GM23248 (cell line): ENCODE measurements at regions not wholly inside any gene's neighbourhood (a gene's known extent, or its start where the extent isn't known, plus 50 kb on each side); places are given as distances from the start of the nearest gene placed in this dataset.

Experiments used
- DNase-seq: peaks from one replicate; pipeline ENCODE4 v3.0.0-alpha.2; 2015
- H2AFZ ChIP-seq: fragments of 200-600 bp; sonication (generic); 2 replicates; pipeline ENCODE4 v1.6.1; 2016; ENCODE audit warnings: antibody characterized with exemption
- H3F3A ChIP-seq: fragments of 200-600 bp; sonication (generic); 2 replicates; pipeline ENCODE4 v1.6.1; 2016; ENCODE audit warnings: mild to moderate bottlenecking, antibody characterized with exemption, mixed run types; ENCODE audit not compliant: insufficient read depth
- H3K27ac ChIP-seq: fragments of 200-600 bp; sonication (generic); 2 replicates; pipeline ENCODE4 v1.5.1; 2016; ENCODE audit warnings: mild to moderate bottlenecking
- H3K27me3 ChIP-seq: fragments of 200-600 bp; sonication (generic); replicated peaks from 2 replicates; pipeline ENCODE4 v1.6.1; 2016; ENCODE audit warnings: mild to moderate bottlenecking; ENCODE audit not compliant: insufficient read depth
- H3K36me3 ChIP-seq: fragments of 200-600 bp; sonication (generic); 2 replicates; pipeline ENCODE4 v1.6.1; 2016; ENCODE audit warnings: low read depth, mild to moderate bottlenecking
- H3K4me1 ChIP-seq: fragments of 200-600 bp; sonication (generic); 2 replicates; pipeline ENCODE4 v1.6.1; 2016; ENCODE audit warnings: mild to moderate bottlenecking; ENCODE audit not compliant: insufficient read depth
- H3K4me2 ChIP-seq: fragments of 200-600 bp; sonication (generic); one replicate; pipeline ENCODE4 v1.6.1; 2016; ENCODE audit warnings: mild to moderate bottlenecking; ENCODE audit not compliant: unreplicated experiment
- H3K4me3 ChIP-seq: fragments of 200-600 bp; sonication (generic); 2 replicates; pipeline ENCODE4 v1.5.1; 2016; ENCODE audit warnings: mild to moderate bottlenecking
- H3K79me2 ChIP-seq: fragments of 200-600 bp; sonication (generic); 2 replicates; pipeline ENCODE4 v1.6.1; 2016; ENCODE audit warnings: mild to moderate bottlenecking; ENCODE audit not compliant: insufficient read depth
- H3K9ac ChIP-seq: fragments of 200-600 bp; sonication (generic); 2 replicates; pipeline ENCODE4 v1.6.1; 2016; ENCODE audit warnings: mild to moderate bottlenecking
- H3K9me2 ChIP-seq: fragments of 200-600 bp; sonication (generic); 2 replicates; pipeline ENCODE4 v1.6.1; 2016; ENCODE audit warnings: mixed run types, mild to moderate bottlenecking, moderate library complexity; ENCODE audit not compliant: insufficient read depth
- H3K9me3 ChIP-seq: fragments of 200-600 bp; sonication (generic); one replicate; pipeline ENCODE4 v1.6.1; 2017; ENCODE audit warnings: low read depth
- H4K20me1 ChIP-seq: fragments of 200-600 bp; sonication (generic); 2 replicates; pipeline ENCODE4 v1.6.0; 2016; ENCODE audit not compliant: insufficient read depth
- EZH2 ChIP-seq: fragments of 200-600 bp; sonication (generic); IDR thresholded peaks from 2 replicates; pipeline ENCODE4 v1.6.1; 2018; ENCODE audit warnings: antibody characterized with exemption, mild to moderate bottlenecking; ENCODE audit not compliant: insufficient read depth, poor library complexity, severe bottlenecking
- EZH2phosphoT487 ChIP-seq: fragments of 200-600 bp; sonication (generic); IDR thresholded peaks from 2 replicates; pipeline ENCODE4 v1.6.1; 2018; ENCODE audit warnings: antibody characterized with exemption, moderate library complexity, mild to moderate bottlenecking, low read depth; ENCODE audit not compliant: insufficient read depth
- WGBS, 2 experiments: methylation state at CpG; one replicate each; pipeline ENCODE4 v1.1.6; 2015 to 2017; ENCODE audit warnings: low lambda C conversion rate in 2 of 2, low coverage in 1 of 2; ENCODE audit errors: missing lambda C conversion rate in 2 of 2; 5-methylcytosine and 5-hydroxymethylcytosine counted together
- in situ Hi-C: fragments of 300-500 bp; cut with MboI; formaldehyde crosslinking; loops from 2 replicates; pipeline ENCODE4 v1.15.0; 2020

GRCh38 chr10:59000162-59000825, 176.1 kb upstream of the PHYHIPL start:
- H3K27me3 ChIP-seq = no peaks in the 10 kb centered on the region

GRCh38 chr10:59002011-59002410, 174.4 kb upstream of the PHYHIPL start:
- Histone ChIP-seq H3K4me3 (no peak overlapping the region), H2AFZ (no peak overlapping the region), H4K20me1 (no peaks in the 10 kb centered on the region), H3K9me2 (no peaks in the 10 kb centered on the region), H3K79me2 (no peaks in the 10 kb centered on the region), H3F3A (no peaks in the 10 kb centered on the region), H3K27me3 (no peaks in the 10 kb centered on the region), H3K9me3 (no peaks in the 10 kb centered on the region), H3K9ac (no peak overlapping the region), H3K36me3 (no peaks in the 10 kb centered on the region), H3K4me1 (no peaks in the 10 kb centered on the region), H3K27ac (no peak overlapping the region), H3K4me2 (no peak overlapping the region)
- 60 to 72% methylated on average over 3 of the region's 3 CpGs for WGBS, 2 experiments
- in situ Hi-C loops = no loop called here
- TF ChIP-seq EZH2 (no peak), EZH2phosphoT487 (no peak)
- DNase-seq = no peak

More at GRCh38 chr10:59000162-59000825, 176.1 kb upstream of the PHYHIPL start:
- no peak overlapping the region for H3K4me2 ChIP-seq
- H3K27ac ChIP-seq = no peak overlapping the region
- WGBS, 2 experiments = 50 to 74% methylated on average over 1 of the region's 1 CpG
- in situ Hi-C loops = no loop called here
- H4K20me1 ChIP-seq = no peaks in the 10 kb centered on the region
- H3K9me3 ChIP-seq = no peaks in the 10 kb centered on the region
- no peak overlapping the region for H3K9ac ChIP-seq
- no peak overlapping the region for H2AFZ ChIP-seq
- DNase-seq = no peak
- H3K36me3 ChIP-seq = no peaks in the 10 kb centered on the region
- no peak overlapping the region for H3K4me3 ChIP-seq
- H3K4me1 ChIP-seq = no peaks in the 10 kb centered on the region
- H3F3A ChIP-seq = no peaks in the 10 kb centered on the region
- no peaks in the 10 kb centered on the region for H3K9me2 ChIP-seq
- TF ChIP-seq EZH2phosphoT487 (no peak), EZH2 (no peak)
- no peaks in the 10 kb centered on the region for H3K79me2 ChIP-seq

GRCh38 chr10:59003203-59003602, 173.2 kb upstream of the PHYHIPL start:
- no peak for DNase-seq
- no peaks in the 10 kb centered on the region for H4K20me1 ChIP-seq
- no peak overlapping the region for H2AFZ ChIP-seq
- H3K36me3 ChIP-seq = no peaks in the 10 kb centered on the region
- H3K9me3 ChIP-seq = no peaks in the 10 kb centered on the region
- H3K27me3 ChIP-seq = no peaks in the 10 kb centered on the region
- no peaks in the 10 kb centered on the region for H3K4me1 ChIP-seq
- TF ChIP-seq EZH2phosphoT487 (no peak), EZH2 (no peak)
- in situ Hi-C loops = no loop called here
- no peak overlapping the region for H3K27ac ChIP-seq
- H3K4me2 ChIP-seq = no peak overlapping the region
- H3F3A ChIP-seq = no peaks in the 10 kb centered on the region
- no peak overlapping the region for H3K4me3 ChIP-seq
- H3K79me2 ChIP-seq = no peaks in the 10 kb centered on the region
- no peaks in the 10 kb centered on the region for H3K9me2 ChIP-seq
- 46 to 51% methylated on average over 1 of the region's 1 CpG for WGBS, 2 experiments
- H3K9ac ChIP-seq = no peak overlapping the region

DNA sequence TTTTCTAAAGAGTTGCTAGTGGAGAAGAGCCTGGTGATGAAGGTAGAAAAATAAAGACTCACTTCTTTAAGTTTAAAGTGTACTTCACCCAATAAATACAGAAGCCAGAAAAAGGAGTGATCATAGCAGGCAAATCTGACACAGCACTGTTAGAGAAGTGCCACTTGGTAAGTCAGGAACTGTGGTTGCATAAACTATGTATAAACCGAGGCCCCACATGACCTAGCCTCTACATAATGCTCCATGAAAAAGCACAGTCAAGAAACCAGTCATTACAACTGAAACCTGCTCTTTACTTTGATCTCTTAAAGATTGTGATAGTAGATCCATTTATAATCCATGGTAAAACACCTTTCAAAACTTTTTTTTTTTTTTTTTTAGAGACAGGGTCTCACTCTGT, 172.1 kb upstream of the PHYHIPL start:
- Histone ChIP-seq H2AFZ (no peak overlapping the region), H3K79me2 (no peaks in the 10 kb centered on the region), H3K9me2 (no peaks in the 10 kb centered on the region), H3K4me2 (no peak overlapping the region), H3K9ac (no peak overlapping the region), H3K9me3 (no peaks in the 10 kb centered on the region), H3K36me3 (no peaks in the 10 kb centered on the region), H3K4me1 (no peaks in the 10 kb centered on the region), H3K4me3 (no peak overlapping the region), H3K27ac (no peak overlapping the region), H4K20me1 (no peaks in the 10 kb centered on the region), H3K27me3 (no peaks in the 10 kb centered on the region), H3F3A (no peaks in the 10 kb centered on the region)
- in situ Hi-C loops = no loop called here
- 84 to 88% methylated on average over 1 of the region's 1 CpG for WGBS, 2 experiments
- no peak for TF ChIP-seq EZH2phosphoT487
- no peak for DNase-seq
